IMR-90 (cell line): ENCODE measurements at regions not wholly inside any gene's neighbourhood (a gene's known extent, or its start where the extent isn't known, plus 50 kb on each side); places are given as distances from the start of the nearest gene placed in this dataset.

ENCODE experiments used
- ATAC-seq: fragments of 200-7000 bp; cut with Tn5 transposase; 2 replicates; pipeline ENCODE4 v1.9.1; 2020; ENCODE audit warnings: low read depth, mild to moderate bottlenecking, moderate library complexity
- BruUV-seq: library from RNA; stranded (reverse); fragments of 400-500 nt; replicated peaks from 2 replicates; lab custom pipeline; 2021; lab: Mats Ljungman, UMichigan
- CTCF ChIA-PET: fragments of 300-600 bp; formaldehyde crosslinking; extraction: SDS; loops from one replicate; lab custom pipeline; 2021; ENCODE audit warnings: antibody characterized with exemption; lab: Yijun Ruan, JAX
- POLR2A ChIA-PET: fragments of 300-600 bp; sonication (Branson Sonifier 250); formaldehyde crosslinking; loops from one replicate; lab custom pipeline; 2022; ENCODE audit warnings: antibody characterized with exemption; ENCODE audit not compliant: unreplicated experiment; lab: Charles Lee
- DNase-seq: peaks from one replicate; pipeline ENCODE4 v3.0.0; 2013
- H2AFZ ChIP-seq: replicated peaks from 2 replicates; pipeline ENCODE3; 2013; ENCODE audit warnings: low read length, mild to moderate bottlenecking; ENCODE audit not compliant: poor library complexity
- H2AK5ac ChIP-seq: 2 replicates; pipeline ENCODE4 v1.6.1; 2013; ENCODE audit warnings: low read depth, low read length, inconsistent platforms
- H2AK9ac ChIP-seq: replicated peaks from 2 replicates; pipeline ENCODE3; 2013; ENCODE audit warnings: mild to moderate bottlenecking, low read depth, low read length, moderate library complexity; ENCODE audit not compliant: poor library complexity
- H2BK120ac ChIP-seq: 2 replicates; pipeline ENCODE4 v1.6.1; 2013; ENCODE audit warnings: low read depth, low read length, inconsistent platforms
- H2BK15ac ChIP-seq: 3 replicates; pipeline ENCODE4 v1.6.1; 2013; ENCODE audit warnings: low read depth, low read length, inconsistent platforms
- H2BK20ac ChIP-seq: 2 replicates; pipeline ENCODE4 v1.6.1; 2013; ENCODE audit warnings: low read depth, mild to moderate bottlenecking, inconsistent platforms, low read length, moderate library complexity
- H2BK5ac ChIP-seq: 2 replicates; pipeline ENCODE4 v1.6.1; 2013; ENCODE audit warnings: mild to moderate bottlenecking, low read depth, low read length, inconsistent platforms; ENCODE audit not compliant: poor library complexity, severe bottlenecking
- H3K14ac ChIP-seq: replicated peaks from 2 replicates; pipeline ENCODE4 v1.6.1; 2013; ENCODE audit warnings: low read depth, low read length, inconsistent platforms
- H3K18ac ChIP-seq: 2 replicates; pipeline ENCODE4 v1.6.1; 2013; ENCODE audit warnings: low read depth, low read length, control low read depth
- H3K23ac ChIP-seq: 2 replicates; pipeline ENCODE4 v1.6.1; 2013; ENCODE audit warnings: low read depth, low read length, inconsistent platforms
- H3K27ac ChIP-seq: 2 replicates; pipeline ENCODE4 v1.5.1; 2013; ENCODE audit warnings: mild to moderate bottlenecking, control low read depth, low read length; ENCODE audit not compliant: insufficient read depth
- H3K27me3 ChIP-seq: 2 replicates; pipeline ENCODE4 v1.6.1; 2013; ENCODE audit warnings: low read length; ENCODE audit not compliant: control insufficient read depth, insufficient read depth
- H3K36me3 ChIP-seq: 2 replicates; pipeline ENCODE4 v1.6.1; 2013; ENCODE audit warnings: low read length, mixed read lengths; ENCODE audit not compliant: control insufficient read depth, insufficient read depth
- H3K4ac ChIP-seq: 2 replicates; pipeline ENCODE4 v1.6.1; 2013; ENCODE audit warnings: low read depth, low read length, inconsistent platforms
- H3K4me1 ChIP-seq: 2 replicates; pipeline ENCODE4 v1.6.1; 2013; ENCODE audit warnings: low read length, mixed read lengths; ENCODE audit not compliant: control insufficient read depth, insufficient read depth
- H3K4me2 ChIP-seq: 2 replicates; pipeline ENCODE4 v1.6.1; 2013; ENCODE audit warnings: low read depth, mild to moderate bottlenecking, control low read depth, low read length, moderate library complexity
- H3K4me3 ChIP-seq: 2 replicates; pipeline ENCODE4 v1.5.1; 2013; ENCODE audit warnings: low read depth, mild to moderate bottlenecking, control low read depth, low read length, moderate library complexity; ENCODE audit not compliant: insufficient read depth
- H3K56ac ChIP-seq: 2 replicates; pipeline ENCODE4 v1.6.1; 2013; ENCODE audit warnings: low read length, inconsistent platforms; ENCODE audit not compliant: insufficient read depth; ENCODE audit errors: extremely low read depth
- H3K79me1 ChIP-seq, 2 experiments: 2 replicates each; pipeline ENCODE4 v1.6.1; 2013; ENCODE audit warnings: low read length in 2 of 2, inconsistent platforms in 1 of 2, low read depth in 1 of 2
- H3K9ac ChIP-seq: 2 replicates; pipeline ENCODE4 v1.6.1; 2013; ENCODE audit warnings: low read depth, low read length, control low read depth
- H3K9me1 ChIP-seq: 2 replicates; pipeline ENCODE4 v1.6.1; 2013; ENCODE audit warnings: low read length, inconsistent platforms; ENCODE audit not compliant: insufficient read depth
- H3K9me3 ChIP-seq: 2 replicates; pipeline ENCODE4 v1.6.1; 2013; ENCODE audit warnings: low read length; ENCODE audit not compliant: control insufficient read depth, insufficient read depth
- H4K20me1 ChIP-seq: 2 replicates; pipeline ENCODE4 v1.6.1; 2013; ENCODE audit warnings: low read length, inconsistent platforms; ENCODE audit not compliant: insufficient read depth
- H4K5ac ChIP-seq: 2 replicates; pipeline ENCODE4 v1.6.1; 2013; ENCODE audit warnings: mild to moderate bottlenecking, low read depth, low read length, control low read depth
- H4K8ac ChIP-seq, 2 experiments: 2 replicates each; pipeline ENCODE4 v1.6.1; 2013; ENCODE audit warnings: low read depth in 2 of 2, low read length in 2 of 2, control low read depth in 1 of 2, inconsistent platforms in 1 of 2
- H4K91ac ChIP-seq: 2 replicates; pipeline ENCODE4 v1.6.1; 2013; ENCODE audit warnings: low read depth, low read length, inconsistent platforms; ENCODE audit not compliant: insufficient read depth
- MAFK ChIP-seq: IDR thresholded peaks from 2 replicates; pipeline ENCODE4 v1.6.1; 2012; ENCODE audit warnings: low read depth, low read length, improper control_type of control experiment
- NFE2L2 ChIP-seq: fragments of 150-350 bp; IDR thresholded peaks from 2 replicates; pipeline ENCODE4 v1.6.1; 2016; ENCODE audit warnings: low read depth, mild to moderate bottlenecking, low read length
- WGBS, 2 experiments: methylation state at CpG; one replicate each; pipeline versions ENCODE4 v1.1.5 to v1.1.7; 2013; ENCODE audit warnings: missing lambda C conversion rate in 2 of 2; ENCODE audit not compliant: insufficient read length in 1 of 2; ENCODE audit errors: extremely low coverage in 2 of 2; 5-methylcytosine and 5-hydroxymethylcytosine counted together
- dilution Hi-C: fragments of 300-500 bp; cut with HindIII; formaldehyde crosslinking; loops from one replicate; pipeline ENCODE4 v1.14.3; 2018; ENCODE audit warnings: low sequenced_read_pairs; ENCODE audit not compliant: unreplicated experiment
- in situ Hi-C: fragments of 300-500 bp; cut with MboI; formaldehyde crosslinking; loops from 3 replicates; pipeline ENCODE4 v1.14.3; 2019; ENCODE audit warnings: low sequenced_read_pairs, inconsistent platforms, mixed read lengths
- intact Hi-C: fragments of 100-400 bp; cut with micrococcal nuclease; formaldehyde crosslinking; loops from 2 replicates; pipeline ENCODE4 v1.10.0; 2022

DNA sequence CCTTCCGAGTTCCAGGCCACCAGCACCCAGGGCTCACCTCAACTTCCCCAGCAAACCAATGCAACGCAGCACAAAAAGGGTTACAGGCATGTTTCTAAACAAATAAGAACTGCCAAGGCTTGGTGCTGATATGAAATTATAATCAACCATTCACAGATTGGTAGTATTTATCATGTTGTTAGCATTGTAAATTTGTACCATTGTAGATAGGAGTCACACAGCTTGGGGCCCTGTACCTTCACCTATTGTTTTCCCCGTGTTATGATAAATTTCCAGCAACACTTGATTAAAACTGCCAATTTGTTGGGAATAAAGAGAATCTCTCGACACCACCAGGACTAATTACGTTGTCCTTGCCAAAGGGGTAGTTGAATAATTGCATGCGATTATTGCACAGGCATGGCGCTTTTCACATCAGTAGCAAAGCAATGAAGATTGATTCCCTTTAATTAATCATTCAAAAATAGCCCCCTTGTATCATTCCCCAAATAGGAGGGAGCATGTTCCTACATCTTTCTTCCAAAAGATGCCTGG, 454.1 kb downstream of the ZNF608 start:
- ChIA-PET POLR2A (no interaction called here), CTCF (no interaction called here)
- in situ Hi-C loops (no loop called here), dilution Hi-C loops (no loop called here), intact Hi-C loops (no loop called here)
- no peak overlapping the region for H2AK9ac ChIP-seq
- no peak overlapping the region for H2BK20ac ChIP-seq
- no peak overlapping the region for H3K18ac ChIP-seq
- DNase-seq (no peak), ATAC-seq (no peak)
- H3K9me1 ChIP-seq: no peaks in the 10 kb centered on the region
- H3K23ac ChIP-seq: no peak overlapping the region
- no peak overlapping the region for H4K5ac ChIP-seq
- H3K14ac ChIP-seq: no peak overlapping the region
- no peak overlapping the region for H3K27ac ChIP-seq
- TF ChIP-seq NFE2L2: no peak
- TF ChIP-seq MAFK: no peak
- no peaks in the 10 kb centered on the region for H3K79me1 ChIP-seq
- WGBS, 2 experiments: 80% methylated on average over 2 of the region's 7 CpGs; no CpG with 5 or more reads in 1 of the 2 experiments
- no peak overlapping the region for H4K8ac ChIP-seq
- BruUV-seq: no TSS peak
- no peak overlapping the region for H3K56ac ChIP-seq
- H3K9me3 ChIP-seq: no peaks in the 10 kb centered on the region
- no peak overlapping the region for H2BK5ac ChIP-seq
- H3K27me3 ChIP-seq: peaks cover 5% of the 10 kb centered on the region; the same call in 1 of the 2 replicates
- H2AFZ ChIP-seq: no peak overlapping the region
- H4K91ac ChIP-seq: no peak overlapping the region
- no peak overlapping the region for H3K4me2 ChIP-seq
- no peak overlapping the region for H2AK5ac ChIP-seq
- no peaks in the 10 kb centered on the region for H3K36me3 ChIP-seq
- no peak overlapping the region for H3K4me3 ChIP-seq
- no peak overlapping the region for H2BK15ac ChIP-seq
- H3K4ac ChIP-seq: no peak overlapping the region
- no peaks in the 10 kb centered on the region for H4K20me1 ChIP-seq
- H2BK120ac ChIP-seq: no peak overlapping the region
- H3K4me1 ChIP-seq: no peaks in the 10 kb centered on the region
- H3K9ac ChIP-seq: no peak overlapping the region
